Kidney epithelial cell (primary cell): ENCODE measurements at regions not wholly inside any gene's neighbourhood (a gene's known extent, or its start where the extent isn't known, plus 50 kb on each side); places are given as distances from the start of the nearest gene placed in this dataset.

Experiments
- DNase-seq: peaks from one replicate; pipeline ENCODE4 v3.0.0-alpha.2; 2010; ENCODE audit warnings: low read depth
- H3K27me3 ChIP-seq: 2 replicates; pipeline ENCODE4 v1.6.0; 2011; ENCODE audit warnings: low read length; ENCODE audit not compliant: control insufficient read depth, insufficient read depth
- H3K36me3 ChIP-seq: 2 replicates; pipeline ENCODE4 v1.5.1; 2011; ENCODE audit warnings: low read length; ENCODE audit not compliant: control insufficient read depth, insufficient read depth
- H3K4me3 ChIP-seq: 2 replicates; pipeline ENCODE4 v1.5.1; 2011; ENCODE audit warnings: low read depth, mild to moderate bottlenecking, control low read depth, low read length
- TF ChIP-seq, protein P1 (sequence below): IDR thresholded peaks from 2 replicates; pipeline ENCODE4 v1.5.1; 2011; ENCODE audit warnings: mild to moderate bottlenecking, moderate library complexity, low read length, control low read depth, inconsistent platforms; ENCODE audit not compliant: insufficient read depth, poor library complexity, severe bottlenecking

DNA sequence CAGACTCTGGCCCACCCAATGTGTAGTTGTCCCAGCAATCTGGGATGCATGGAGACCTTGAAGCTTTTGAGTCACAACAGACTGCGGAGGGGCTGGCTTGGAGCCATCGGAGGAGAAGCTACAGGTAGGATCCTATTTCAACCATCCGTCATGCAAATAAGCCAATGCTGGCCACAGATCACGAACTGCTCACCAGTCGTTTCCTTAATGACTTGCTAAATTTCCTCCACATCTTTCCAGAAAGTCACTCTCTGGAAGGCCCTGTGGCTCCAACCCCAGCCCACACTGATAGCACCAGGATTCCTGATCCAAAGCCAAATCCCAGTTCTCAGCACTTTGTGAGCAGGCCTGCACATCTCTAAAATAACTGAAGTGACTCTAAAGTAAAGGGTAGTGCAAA is 321.3 kb downstream of the RAB28 start:
- Histone ChIP-seq H3K4me3 (no peak overlapping the region), H3K27me3 (no peaks in the 10 kb centered on the region), H3K36me3 (no peaks in the 10 kb centered on the region)
- no peak for DNase-seq
- TF ChIP-seq, protein P1, sequence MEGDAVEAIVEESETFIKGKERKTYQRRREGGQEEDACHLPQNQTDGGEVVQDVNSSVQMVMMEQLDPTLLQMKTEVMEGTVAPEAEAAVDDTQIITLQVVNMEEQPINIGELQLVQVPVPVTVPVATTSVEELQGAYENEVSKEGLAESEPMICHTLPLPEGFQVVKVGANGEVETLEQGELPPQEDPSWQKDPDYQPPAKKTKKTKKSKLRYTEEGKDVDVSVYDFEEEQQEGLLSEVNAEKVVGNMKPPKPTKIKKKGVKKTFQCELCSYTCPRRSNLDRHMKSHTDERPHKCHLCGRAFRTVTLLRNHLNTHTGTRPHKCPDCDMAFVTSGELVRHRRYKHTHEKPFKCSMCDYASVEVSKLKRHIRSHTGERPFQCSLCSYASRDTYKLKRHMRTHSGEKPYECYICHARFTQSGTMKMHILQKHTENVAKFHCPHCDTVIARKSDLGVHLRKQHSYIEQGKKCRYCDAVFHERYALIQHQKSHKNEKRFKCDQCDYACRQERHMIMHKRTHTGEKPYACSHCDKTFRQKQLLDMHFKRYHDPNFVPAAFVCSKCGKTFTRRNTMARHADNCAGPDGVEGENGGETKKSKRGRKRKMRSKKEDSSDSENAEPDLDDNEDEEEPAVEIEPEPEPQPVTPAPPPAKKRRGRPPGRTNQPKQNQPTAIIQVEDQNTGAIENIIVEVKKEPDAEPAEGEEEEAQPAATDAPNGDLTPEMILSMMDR = no peak

DNA sequence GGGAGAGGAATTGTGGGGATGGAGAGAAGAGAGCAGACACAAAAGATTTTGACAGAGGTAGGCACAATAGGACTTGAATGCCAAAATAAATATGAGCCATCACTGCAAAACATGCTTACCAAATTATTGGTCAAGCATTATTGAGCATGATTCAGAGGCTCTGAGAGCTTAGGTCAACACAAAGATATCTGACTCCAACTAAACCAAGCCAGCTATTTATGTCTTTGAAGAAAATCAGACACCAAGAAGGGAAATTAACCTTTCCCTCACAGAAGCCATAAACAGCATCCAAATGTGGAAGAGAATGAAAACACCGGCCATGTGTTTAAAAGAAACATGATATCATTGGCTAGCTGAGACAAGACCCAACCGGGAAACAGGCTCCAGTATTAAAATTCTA is 323.2 kb downstream of the RAB28 start:
- TF ChIP-seq, protein P1 = no peak
- no peaks in the 10 kb centered on the region for H3K27me3 ChIP-seq
- DNase-seq = peak; percentile 23
- no peak overlapping the region for H3K4me3 ChIP-seq
- no peaks in the 10 kb centered on the region for H3K36me3 ChIP-seq

DNA sequence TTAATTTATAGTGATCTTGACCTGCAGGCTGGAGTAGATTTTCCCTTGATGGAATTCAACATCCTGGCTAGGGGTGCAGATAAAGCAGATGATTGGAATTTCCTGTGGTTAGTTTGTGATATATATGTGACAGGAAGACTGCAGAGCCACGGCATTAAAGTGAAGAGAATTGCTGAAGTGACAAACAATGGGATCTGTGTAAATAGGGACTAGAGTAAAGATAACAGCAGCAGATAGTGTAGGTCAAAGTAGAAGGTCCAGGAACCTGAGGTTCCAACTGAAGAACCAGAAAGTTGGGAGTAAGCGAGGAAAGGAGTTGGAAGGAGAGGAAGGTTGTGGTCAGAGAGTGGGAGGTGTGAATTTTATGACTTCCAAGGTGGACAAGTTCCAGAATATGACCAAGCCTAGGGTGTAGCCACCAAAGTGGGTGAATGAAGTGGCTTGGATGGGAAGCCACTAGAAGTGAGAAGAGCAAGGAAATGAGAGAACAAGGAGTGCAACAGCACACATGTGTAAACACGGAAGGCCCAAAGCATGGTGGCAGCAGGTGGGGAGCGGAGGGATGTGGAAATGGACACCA is 325.0 kb downstream of the RAB28 start:
- Histone ChIP-seq H3K4me3 (no peak overlapping the region), H3K27me3 (no peaks in the 10 kb centered on the region), H3K36me3 (no peaks in the 10 kb centered on the region)
- TF ChIP-seq, protein P1 = no peak
- DNase-seq = no peak

DNA sequence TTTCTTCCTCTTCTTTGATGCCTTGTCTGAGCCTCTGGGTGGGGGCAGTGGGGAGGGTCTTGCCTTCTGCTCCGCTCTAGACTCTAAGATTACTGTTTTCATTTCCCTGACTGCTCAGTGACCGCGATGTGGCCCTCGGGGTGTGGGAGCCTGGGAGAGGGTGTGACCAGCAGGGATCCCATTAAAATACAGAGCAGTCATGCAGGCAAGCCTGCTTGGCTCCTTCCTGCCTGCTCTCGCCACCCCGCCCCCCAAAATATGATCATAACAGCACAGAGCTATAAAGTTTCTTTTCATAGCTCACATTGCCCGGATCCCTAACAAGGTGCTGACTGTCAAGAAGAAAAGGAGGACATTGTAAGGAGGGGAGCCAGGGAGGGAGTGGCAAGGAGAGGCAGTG is 332.9 kb downstream of the RAB28 start:
- Histone ChIP-seq H3K27me3 (no peaks in the 10 kb centered on the region), H3K36me3 (no peaks in the 10 kb centered on the region), H3K4me3 (no peak overlapping the region)
- DNase-seq = no peak
- TF ChIP-seq, protein P1 = no peak

DNA sequence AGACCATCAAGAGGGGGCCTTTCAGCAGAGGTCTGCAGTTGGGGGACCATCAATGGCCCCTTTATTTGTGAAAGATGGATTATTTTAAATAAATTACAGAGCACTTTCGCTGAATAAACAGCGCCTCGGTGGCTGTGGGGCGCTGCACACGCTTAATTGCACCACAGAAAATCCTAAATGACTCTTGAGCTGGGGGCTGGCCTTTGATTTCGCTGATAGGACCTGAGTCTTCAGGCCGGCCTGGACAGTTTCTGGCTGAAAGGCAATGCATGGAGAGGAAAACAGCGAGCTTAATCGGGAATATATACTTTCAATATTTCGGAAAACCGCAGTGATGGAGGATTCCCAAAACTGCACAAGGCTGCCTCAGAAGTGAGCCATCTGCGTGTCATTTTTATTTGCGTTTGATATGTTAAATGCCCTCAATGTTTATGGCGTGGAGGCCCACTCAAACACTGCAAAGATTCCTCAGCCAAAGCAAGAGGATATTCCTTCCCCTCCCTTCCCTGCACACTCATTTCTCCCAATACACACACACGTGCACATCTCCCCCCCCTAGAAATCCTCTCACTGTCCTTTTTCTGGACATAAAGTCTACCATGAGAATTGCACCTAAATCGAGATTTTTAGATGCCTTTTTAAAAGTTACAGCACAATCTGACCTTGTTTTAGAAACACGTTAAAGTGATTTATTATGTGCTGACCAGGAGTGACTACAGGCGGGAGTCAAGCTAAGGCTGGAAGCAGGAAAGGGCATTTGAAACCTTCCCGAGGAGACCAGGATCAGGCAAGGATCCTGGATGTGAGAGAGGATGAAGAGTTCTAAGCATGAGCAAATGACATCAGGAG is 340.7 kb downstream of the RAB28 start:
- H3K36me3 ChIP-seq = no peaks in the 10 kb centered on the region
- no peaks in the 10 kb centered on the region for H3K27me3 ChIP-seq
- DNase-seq = no peak
- TF ChIP-seq, protein P1 = no peak
- H3K4me3 ChIP-seq = no peak overlapping the region
